ENCODE measurements at regions not wholly inside any gene's neighbourhood (a gene's known extent, or its start where the extent isn't known, plus 50 kb on each side); places are given as distances from the start of the nearest gene placed in this dataset.

DNA sequence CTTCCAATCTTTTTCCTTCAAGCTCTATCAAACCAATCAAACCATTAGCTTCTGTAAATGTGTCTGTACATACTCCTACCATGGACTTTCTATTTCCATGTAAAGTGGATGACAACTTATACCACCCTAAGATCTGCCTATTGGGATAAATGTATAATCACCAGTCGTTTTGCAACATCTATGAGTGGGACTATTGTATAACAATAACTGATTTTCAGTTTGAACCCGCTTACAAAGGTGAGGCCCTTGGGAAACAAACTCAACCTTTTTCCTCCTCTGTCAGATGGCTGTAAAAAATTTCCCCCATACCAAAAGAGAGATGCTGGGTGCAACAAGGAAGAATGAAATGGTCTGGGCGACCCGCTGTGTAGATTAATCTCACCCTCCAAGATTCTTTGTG lies 399.1 kb upstream of the ADAMTS5 start:
- Histone ChIP-seq H3K4me1 (no peaks in the 10 kb centered on the region), H3K36me3 (no peaks in the 10 kb centered on the region), H3K9me3 (no peaks in the 10 kb centered on the region), H3K4me3 (no peak overlapping the region), H3K27me3 (no peaks in the 10 kb centered on the region), H3K27ac (no peak overlapping the region)
- TF ChIP-seq EP300 (IDR thresholded peaks at IDR 0.05) (no peak), POLR2A (IDR thresholded peaks at IDR 0.05) (no peak), POLR2AphosphoS5 (IDR thresholded peaks at IDR 0.05) (no peak)
- TF ChIP-seq, protein P1, sequence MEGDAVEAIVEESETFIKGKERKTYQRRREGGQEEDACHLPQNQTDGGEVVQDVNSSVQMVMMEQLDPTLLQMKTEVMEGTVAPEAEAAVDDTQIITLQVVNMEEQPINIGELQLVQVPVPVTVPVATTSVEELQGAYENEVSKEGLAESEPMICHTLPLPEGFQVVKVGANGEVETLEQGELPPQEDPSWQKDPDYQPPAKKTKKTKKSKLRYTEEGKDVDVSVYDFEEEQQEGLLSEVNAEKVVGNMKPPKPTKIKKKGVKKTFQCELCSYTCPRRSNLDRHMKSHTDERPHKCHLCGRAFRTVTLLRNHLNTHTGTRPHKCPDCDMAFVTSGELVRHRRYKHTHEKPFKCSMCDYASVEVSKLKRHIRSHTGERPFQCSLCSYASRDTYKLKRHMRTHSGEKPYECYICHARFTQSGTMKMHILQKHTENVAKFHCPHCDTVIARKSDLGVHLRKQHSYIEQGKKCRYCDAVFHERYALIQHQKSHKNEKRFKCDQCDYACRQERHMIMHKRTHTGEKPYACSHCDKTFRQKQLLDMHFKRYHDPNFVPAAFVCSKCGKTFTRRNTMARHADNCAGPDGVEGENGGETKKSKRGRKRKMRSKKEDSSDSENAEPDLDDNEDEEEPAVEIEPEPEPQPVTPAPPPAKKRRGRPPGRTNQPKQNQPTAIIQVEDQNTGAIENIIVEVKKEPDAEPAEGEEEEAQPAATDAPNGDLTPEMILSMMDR (IDR thresholded peaks at IDR 0.05): no peak
- DNase-seq (no peak), ATAC-seq (ENCODE audit: low FRiP score in 2 of 2) (no peak)
- WGBS, 2 donors: 90 to 93% methylated on average over 4 of the region's 4 CpGs

DNA sequence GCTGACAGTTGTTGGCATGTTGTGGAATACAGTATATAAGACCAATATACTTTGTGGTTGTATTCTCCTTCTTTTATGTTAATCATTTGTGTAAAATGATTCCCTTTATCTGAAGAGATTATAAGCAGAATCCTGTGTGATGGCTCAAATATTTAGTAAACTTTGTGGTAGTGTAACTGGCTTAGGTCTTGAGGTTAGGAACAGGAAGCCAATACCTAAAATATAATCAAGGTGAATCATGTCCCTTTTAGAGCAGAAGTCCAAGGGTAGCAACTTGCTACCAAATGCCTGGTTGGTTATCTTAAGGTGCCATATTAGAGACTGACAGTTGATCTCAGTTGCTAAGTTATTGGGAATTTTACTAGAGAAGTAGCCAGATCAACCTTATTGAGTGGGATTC lies 398.5 kb upstream of the ADAMTS5 start:
- no peaks in the 10 kb centered on the region for H3K9me3 ChIP-seq
- DNase-seq: no peak
- no peak overlapping the region for H3K27ac ChIP-seq
- no peak for TF ChIP-seq EP300 (IDR thresholded peaks at IDR 0.05)
- TF ChIP-seq POLR2A (IDR thresholded peaks at IDR 0.05): no peak
- TF ChIP-seq, protein P1 (IDR thresholded peaks at IDR 0.05): no peak
- no peak for TF ChIP-seq POLR2AphosphoS5 (IDR thresholded peaks at IDR 0.05)
- H3K36me3 ChIP-seq: no peaks in the 10 kb centered on the region
- H3K27me3 ChIP-seq: no peaks in the 10 kb centered on the region
- no peak for ATAC-seq (ENCODE audit: low FRiP score in 2 of 2)
- H3K4me1 ChIP-seq: no peaks in the 10 kb centered on the region
- no peak overlapping the region for H3K4me3 ChIP-seq

DNA sequence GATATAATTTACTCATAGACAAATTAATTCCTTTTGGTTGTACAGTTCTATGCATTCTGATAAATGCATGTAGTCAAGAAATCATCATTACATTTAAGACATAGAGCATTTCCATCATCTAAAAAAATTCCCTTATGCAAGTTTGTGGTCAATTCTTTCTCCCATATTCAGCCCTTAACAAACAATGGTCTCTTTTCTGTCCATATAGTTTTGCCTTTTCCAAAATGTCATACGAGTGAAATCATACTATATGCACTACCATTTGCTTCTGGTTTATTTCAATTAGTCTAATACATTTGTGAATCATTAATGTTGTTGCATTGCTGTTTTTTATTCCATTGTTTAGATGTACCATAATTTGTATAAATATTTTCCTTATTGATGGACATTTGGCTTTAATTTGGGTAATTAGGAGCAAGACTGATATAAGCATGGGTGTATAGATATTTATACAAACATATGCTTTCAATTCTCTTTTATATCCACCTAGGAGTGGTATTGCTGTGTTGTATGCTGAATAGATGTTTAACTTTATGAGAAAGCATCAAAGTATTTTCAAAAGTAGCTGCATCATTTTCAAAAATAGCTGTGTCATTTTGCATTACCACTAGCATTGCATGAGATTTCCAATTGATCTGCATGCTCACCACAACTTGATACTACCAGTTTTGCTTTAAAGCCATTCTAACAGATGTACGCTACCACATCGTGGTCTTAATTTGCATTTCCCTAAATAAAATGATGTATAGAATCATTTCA lies 397.0 kb upstream of the ADAMTS5 start:
- no peaks in the 10 kb centered on the region for H3K36me3 ChIP-seq
- no peak for ATAC-seq (ENCODE audit: low FRiP score in 2 of 2)
- no peaks in the 10 kb centered on the region for H3K27me3 ChIP-seq
- no peak overlapping the region for H3K4me3 ChIP-seq
- 90 to 92% methylated on average over 3 of the region's 3 CpGs for WGBS, 2 donors
- no peak overlapping the region for H3K27ac ChIP-seq
- TF ChIP-seq POLR2AphosphoS5 (IDR thresholded peaks at IDR 0.05) (no peak), POLR2A (IDR thresholded peaks at IDR 0.05) (no peak), EP300 (IDR thresholded peaks at IDR 0.05) (no peak)
- TF ChIP-seq, protein P1 (IDR thresholded peaks at IDR 0.05): no peak
- no peak for DNase-seq
- H3K9me3 ChIP-seq: no peaks in the 10 kb centered on the region
- H3K4me1 ChIP-seq: no peaks in the 10 kb centered on the region

DNA sequence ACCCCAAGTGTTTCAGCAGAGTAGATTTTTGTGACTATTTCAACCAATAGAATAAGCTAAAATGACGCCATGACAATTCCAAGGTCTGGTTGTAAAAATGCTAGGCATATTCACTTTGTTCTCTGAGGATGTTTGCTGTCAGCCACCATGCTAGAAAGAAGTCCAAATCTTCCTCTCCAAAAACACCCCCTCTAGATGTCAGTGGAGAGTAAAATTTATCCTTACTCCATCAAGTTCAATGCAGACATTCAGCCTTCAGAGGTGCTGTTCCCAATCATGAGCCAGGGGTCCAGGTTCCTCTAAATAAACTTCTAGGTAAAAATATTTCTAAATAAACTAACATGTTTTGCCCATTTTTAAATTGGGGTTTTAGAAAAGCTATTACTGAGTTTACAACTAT lies 395.4 kb upstream of the ADAMTS5 start:
- H3K4me3 ChIP-seq: no peak overlapping the region
- 81 to 92% methylated on average over 1 of the region's 1 CpG for WGBS, 2 donors
- H3K9me3 ChIP-seq: no peaks in the 10 kb centered on the region
- TF ChIP-seq POLR2A (IDR thresholded peaks at IDR 0.05): no peak
- TF ChIP-seq EP300 (IDR thresholded peaks at IDR 0.05): no peak
- no peak for TF ChIP-seq POLR2AphosphoS5 (IDR thresholded peaks at IDR 0.05)
- TF ChIP-seq, protein P1 (IDR thresholded peaks at IDR 0.05): no peak
- no peak for ATAC-seq (ENCODE audit: low FRiP score in 2 of 2)
- DNase-seq: no peak
- no peaks in the 10 kb centered on the region for H3K27me3 ChIP-seq
- H3K4me1 ChIP-seq: no peaks in the 10 kb centered on the region
- H3K27ac ChIP-seq: no peak overlapping the region
- no peaks in the 10 kb centered on the region for H3K36me3 ChIP-seq

DNA sequence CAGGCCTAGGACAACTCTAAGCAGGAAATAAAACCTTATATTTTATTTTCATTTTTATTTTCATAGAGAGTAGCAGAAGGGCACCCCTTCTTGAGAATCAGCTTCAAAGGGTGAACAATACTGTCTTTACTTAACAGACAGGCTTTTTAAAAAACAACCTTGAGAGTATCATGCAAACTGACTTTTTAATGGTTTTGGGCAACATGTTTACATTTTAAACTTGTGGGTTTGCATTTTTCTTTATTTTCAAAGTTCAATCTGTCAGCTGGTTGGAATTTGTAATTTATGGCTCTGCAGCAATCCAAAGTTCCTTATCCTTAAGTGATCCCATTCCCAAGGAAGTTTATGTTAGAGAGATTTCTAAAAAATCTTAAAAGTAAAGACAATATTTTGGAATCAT lies 392.3 kb upstream of the ADAMTS5 start:
- TF ChIP-seq EP300 (IDR thresholded peaks at IDR 0.05): no peak
- TF ChIP-seq POLR2AphosphoS5 (IDR thresholded peaks at IDR 0.05): no peak
- TF ChIP-seq, protein P1 (IDR thresholded peaks at IDR 0.05): no peak
- TF ChIP-seq POLR2A (IDR thresholded peaks at IDR 0.05): no peak
- H3K4me1 ChIP-seq: no peaks in the 10 kb centered on the region
- no peaks in the 10 kb centered on the region for H3K36me3 ChIP-seq
- no peaks in the 10 kb centered on the region for H3K27me3 ChIP-seq
- DNase-seq: no peak
- H3K4me3 ChIP-seq: no peak overlapping the region
- H3K9me3 ChIP-seq: no peaks in the 10 kb centered on the region
- no peak for ATAC-seq (ENCODE audit: low FRiP score in 2 of 2)
- no peak overlapping the region for H3K27ac ChIP-seq
